Stimulated activated CD4-positive, alpha-beta T cell treated with anti-CD3 and anti-CD28 coated beads, Interleukin-12 subunit alpha, Interleukin-12 subunit beta, amount 100 ng/mL, for 48 hours (primary cell): ENCODE measurements at regions not wholly inside any gene's neighbourhood (a gene's known extent, or its start where the extent isn't known, plus 50 kb on each side); places are given as distances from the start of the nearest gene placed in this dataset.
"Not testable (repeated sequence)": the region's sequence is repeated elsewhere in the genome, so short reads cannot be mapped to it uniquely, and the experiment has no call there.

ENCODE experiments used
- DNase-seq, 3 donors: peaks; one replicate each; pipeline ENCODE4 v3.0.0-alpha.2; 2020; ENCODE audit warnings: low read depth in 2 of 3, low spot score in 1 of 3

GRCh38 chr1:25007390-25008191 is 77.5 kb upstream of the RUNX3 start:
- not testable (repeated sequence) for DNase-seq

- DNase-seq: no peak
Observed at GRCh38 chr1:25006770-25007169, 76.7 kb upstream of the RUNX3 start.

- DNase-seq: no peak
Observed at GRCh38 chr1:25004355-25004754, 74.3 kb upstream of the RUNX3 start.

- DNase-seq: peak in 1 of 3 donors; percentile 33
Observed at GRCh38 chr1:25003457-25004190, 73.5 kb upstream of the RUNX3 start.

GRCh38 chr1:25003000-25003399 is 72.9 kb upstream of the RUNX3 start:
- no peak for DNase-seq

GRCh38 chr1:25001125-25001915 is 71.2 kb upstream of the RUNX3 start:
- no peak for DNase-seq

- DNase-seq: no peak
Observed at GRCh38 chr1:24999906-25000305, 69.8 kb upstream of the RUNX3 start.

GRCh38 chr1:24999426-24999825 is 69.3 kb upstream of the RUNX3 start:
- no peak for DNase-seq

- DNase-seq: no peak
Observed at GRCh38 chr1:24998563-24999245, 68.6 kb upstream of the RUNX3 start.

- DNase-seq: no peak
Observed at GRCh38 chr1:24996983-24997893, 67.2 kb upstream of the RUNX3 start.

GRCh38 chr1:24996456-24996855 is 66.4 kb upstream of the RUNX3 start:
- DNase-seq: no peak

- no peak for DNase-seq
Observed at GRCh38 chr1:24995661-24996060, 65.6 kb upstream of the RUNX3 start.

GRCh38 chr1:24995140-24995539 is 65.1 kb upstream of the RUNX3 start:
- no peak for DNase-seq

- no peak for DNase-seq
Observed at GRCh38 chr1:24993871-24994580, 64.0 kb upstream of the RUNX3 start.

- DNase-seq: no peak
Observed at GRCh38 chr1:24992761-24993211, 62.7 kb upstream of the RUNX3 start.

GRCh38 chr1:24992124-24992760 is 62.2 kb upstream of the RUNX3 start:
- no peak for DNase-seq

GRCh38 chr1:24991697-24992096 is 61.6 kb upstream of the RUNX3 start:
- peak in 1 of 3 donors; percentile 44 for DNase-seq

- DNase-seq: no peak
Observed at GRCh38 chr1:24990779-24991641, 60.9 kb upstream of the RUNX3 start.
